Hepatocyte (in vitro differentiated cells): ENCODE measurements at regions not wholly inside any gene's neighbourhood (a gene's known extent, or its start where the extent isn't known, plus 50 kb on each side); places are given as distances from the start of the nearest gene placed in this dataset.

ENCODE experiments used
- DNase-seq: peaks from one replicate; pipeline ENCODE4 v3.0.0-alpha.2; 2016; ENCODE audit warnings: low spot score
- H2AFZ ChIP-seq: fragments of 200-600 bp; sonication (generic); 2 replicates; pipeline ENCODE4 v1.6.0; 2016; ENCODE audit warnings: antibody characterized with exemption, mild to moderate bottlenecking
- H3K27ac ChIP-seq: fragments of 200-600 bp; sonication (generic); 2 replicates; pipeline ENCODE4 v1.5.1; 2016; ENCODE audit warnings: mild to moderate bottlenecking
- H3K27me3 ChIP-seq: fragments of 200-600 bp; sonication (generic); 2 replicates; pipeline ENCODE4 v1.6.1; 2016
- H3K36me3 ChIP-seq: fragments of 200-600 bp; sonication (generic); replicated peaks from 2 replicates; pipeline ENCODE4 v1.5.1; 2016; ENCODE audit warnings: low read depth; ENCODE audit not compliant: insufficient read depth
- H3K4me1 ChIP-seq: fragments of 200-600 bp; sonication (generic); 2 replicates; pipeline ENCODE4 v1.5.1; 2016; ENCODE audit warnings: mild to moderate bottlenecking, moderate library complexity; ENCODE audit not compliant: insufficient read depth
- H3K4me2 ChIP-seq: fragments of 200-600 bp; sonication (generic); 2 replicates; pipeline ENCODE4 v1.6.0; 2016
- H3K4me3 ChIP-seq: fragments of 200-600 bp; sonication (generic); 2 replicates; pipeline ENCODE4 v1.5.1; 2016; ENCODE audit warnings: mild to moderate bottlenecking
- H3K79me2 ChIP-seq: fragments of 200-600 bp; sonication (generic); 2 replicates; pipeline ENCODE4 v1.6.0; 2017; ENCODE audit warnings: mild to moderate bottlenecking
- H3K9me2 ChIP-seq: fragments of 200-600 bp; sonication (generic); replicated peaks from 2 replicates; pipeline ENCODE4 v1.6.0; 2017; ENCODE audit warnings: mild to moderate bottlenecking; ENCODE audit not compliant: insufficient read depth
- H3K9me3 ChIP-seq: fragments of 200-600 bp; sonication (generic); 2 replicates; pipeline ENCODE4 v1.5.1; 2016; ENCODE audit warnings: low read depth, mild to moderate bottlenecking
- H4K20me1 ChIP-seq: fragments of 200-600 bp; sonication (generic); 2 replicates; pipeline ENCODE4 v1.6.0; 2016; ENCODE audit warnings: mild to moderate bottlenecking; ENCODE audit not compliant: insufficient read depth, poor library complexity, severe bottlenecking
- EZH2 ChIP-seq: fragments of 200-600 bp; sonication (generic); IDR thresholded peaks from 2 replicates; pipeline ENCODE4 v1.6.1; 2016; ENCODE audit warnings: antibody characterized with exemption, mild to moderate bottlenecking, borderline replicate concordance
- EZH2phosphoT487 ChIP-seq: fragments of 200-600 bp; sonication (generic); IDR thresholded peaks from one replicate; pipeline ENCODE4 v1.6.1; 2018; ENCODE audit warnings: antibody characterized with exemption, mild to moderate bottlenecking, low read depth, moderate library complexity; ENCODE audit not compliant: unreplicated experiment, severe bottlenecking
- WGBS: methylation state at CpG from one replicate; pipeline ENCODE4 v1.1.6; 2016; ENCODE audit warnings: low lambda C conversion rate; ENCODE audit errors: missing lambda C conversion rate; 5-methylcytosine and 5-hydroxymethylcytosine counted together
- TF ChIP-seq, protein P1 (sequence below): fragments of 200-600 bp; sonication (generic); IDR thresholded peaks from 2 replicates; pipeline ENCODE4 v1.5.1; 2016; ENCODE audit warnings: antibody characterized with exemption, mild to moderate bottlenecking; ENCODE audit not compliant: poor library complexity

DNA sequence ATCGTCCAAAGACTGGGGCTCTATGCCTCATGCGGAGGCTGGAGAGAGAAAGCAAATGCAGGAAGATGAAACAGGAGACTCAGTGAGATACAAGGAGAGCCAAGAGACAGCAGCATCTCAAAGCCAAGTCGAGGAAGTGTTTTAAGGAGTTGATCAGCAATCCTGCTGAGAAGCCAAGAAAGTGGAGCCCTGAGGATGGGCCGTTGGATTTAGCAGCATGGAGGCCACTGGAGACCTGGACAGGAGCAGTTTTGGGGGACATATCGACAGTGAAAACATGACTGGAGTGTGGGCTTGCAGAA lies 107.4 kb upstream of the ZBTB40 start:
- no peak for TF ChIP-seq EZH2
- DNase-seq: no peak
- H3K4me3 ChIP-seq: no peak overlapping the region
- no peaks in the 10 kb centered on the region for H4K20me1 ChIP-seq
- H3K79me2 ChIP-seq: no peaks in the 10 kb centered on the region
- peaks cover 38% of the 10 kb centered on the region for H3K27me3 ChIP-seq
- H3K27ac ChIP-seq: no peak overlapping the region
- no peak overlapping the region for H2AFZ ChIP-seq
- 81% methylated on average over 5 of the region's 5 CpGs for WGBS
- no peaks in the 10 kb centered on the region for H3K9me3 ChIP-seq
- peaks cover 9% of the 10 kb centered on the region for H3K4me1 ChIP-seq
- no peak overlapping the region for H3K4me2 ChIP-seq
- no peaks in the 10 kb centered on the region for H3K36me3 ChIP-seq
- no peaks in the 10 kb centered on the region for H3K9me2 ChIP-seq

DNA sequence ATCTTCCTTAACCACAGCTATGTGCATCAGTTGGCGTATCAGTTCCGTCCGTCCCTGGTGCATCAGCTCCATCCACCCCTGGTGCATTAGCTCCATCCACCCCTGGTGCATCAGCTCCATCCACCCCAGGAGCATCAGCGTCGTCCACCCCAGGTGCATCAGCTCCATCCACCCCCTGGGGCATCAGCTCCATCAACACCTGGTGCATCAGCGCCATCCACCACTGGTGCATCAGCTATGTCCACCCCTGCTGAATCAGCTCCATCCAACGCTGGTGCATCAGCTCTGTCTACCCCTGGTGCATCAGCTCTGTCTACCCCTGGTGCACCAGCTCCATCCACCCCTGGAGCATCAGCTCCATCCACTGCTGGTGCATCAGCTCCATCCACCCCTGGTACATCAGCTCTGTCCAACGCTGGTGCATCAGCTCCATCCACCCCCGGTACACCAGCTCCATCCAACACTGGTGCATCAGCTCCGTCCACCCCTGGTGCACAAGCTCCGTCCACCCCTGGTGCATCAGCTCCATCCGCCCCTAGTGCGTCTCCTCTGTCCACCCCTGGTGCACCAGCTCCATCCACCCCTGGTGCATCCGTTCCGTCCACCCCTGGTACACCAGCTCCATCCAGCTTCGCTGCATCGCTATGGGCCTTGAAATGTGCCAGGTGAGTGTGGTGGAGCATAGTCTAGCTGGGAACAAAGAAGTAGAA lies 106.6 kb upstream of the ZBTB40 start:
- peaks cover 13% of the 10 kb centered on the region for H3K4me1 ChIP-seq
- no peak overlapping the region for H3K4me2 ChIP-seq
- no peak overlapping the region for H3K4me3 ChIP-seq
- H3K79me2 ChIP-seq: no peaks in the 10 kb centered on the region
- TF ChIP-seq EZH2phosphoT487: no peak
- DNase-seq: no peak
- H3K27ac ChIP-seq: no peak overlapping the region
- H3K27me3 ChIP-seq: peaks cover 38% of the 10 kb centered on the region
- no peaks in the 10 kb centered on the region for H3K9me2 ChIP-seq
- no peaks in the 10 kb centered on the region for H4K20me1 ChIP-seq
- 99% methylated on average over 16 of the region's 17 CpGs for WGBS
- H3K36me3 ChIP-seq: no peaks in the 10 kb centered on the region
- H3K9me3 ChIP-seq: no peaks in the 10 kb centered on the region
- H2AFZ ChIP-seq: no peak overlapping the region

DNA sequence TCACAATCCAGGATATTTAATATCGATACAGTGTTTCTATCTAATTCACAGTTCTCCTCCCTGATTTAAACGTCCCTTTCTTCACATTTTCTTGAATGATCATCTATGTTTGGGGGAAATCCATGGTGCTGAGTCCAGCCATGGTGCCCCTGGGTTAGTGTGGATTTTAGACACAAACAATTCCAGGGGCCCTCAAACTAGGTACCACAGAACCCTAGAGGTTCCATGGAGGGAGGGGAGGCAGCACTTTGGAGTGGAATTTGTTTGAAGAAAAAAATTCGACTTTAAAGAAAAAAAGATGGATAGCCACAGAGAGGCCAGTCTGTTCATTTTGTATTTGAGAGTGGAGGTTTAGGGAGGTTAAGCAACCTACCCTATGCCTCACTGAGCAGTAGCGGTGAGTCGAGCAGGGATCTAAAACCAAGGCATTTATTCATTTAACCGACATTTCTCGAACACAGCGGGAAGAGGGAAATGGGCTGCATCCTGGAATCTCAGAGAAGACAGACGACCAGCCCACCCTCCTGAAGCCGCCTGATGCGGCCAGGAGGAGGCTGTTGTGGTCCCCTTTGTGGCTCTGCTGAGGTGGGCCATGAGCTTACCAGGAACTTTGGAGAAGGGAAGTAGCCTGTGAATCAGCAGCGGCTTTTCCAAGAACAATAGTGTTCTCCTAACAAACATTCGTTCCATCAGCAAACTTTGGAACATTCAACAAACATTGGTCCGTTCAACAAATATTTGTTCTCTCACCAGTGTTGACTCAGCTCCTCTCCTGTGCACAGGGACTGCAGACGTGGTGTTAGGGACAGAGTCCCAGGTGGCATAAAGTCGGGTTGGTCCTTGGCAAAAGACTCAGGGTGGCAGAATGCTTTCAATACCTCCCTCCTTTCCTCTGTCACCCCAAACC lies 103.5 kb upstream of the ZBTB40 start:
- Histone ChIP-seq H3K9me3 (no peaks in the 10 kb centered on the region), H4K20me1 (no peaks in the 10 kb centered on the region), H3K36me3 (no peaks in the 10 kb centered on the region), H3K4me2 (peak overlapping the region; percentile 13), H3K27ac (no peak overlapping the region), H3K4me1 (peaks cover 25% of the 10 kb centered on the region), H2AFZ (no peak overlapping the region), H3K4me3 (no peak overlapping the region), H3K79me2 (no peaks in the 10 kb centered on the region), H3K27me3 (peaks cover 54% of the 10 kb centered on the region), H3K9me2 (no peaks in the 10 kb centered on the region)
- DNase-seq: peak; percentile 46
- WGBS: 68% methylated on average over 16 of the region's 16 CpGs
- TF ChIP-seq, protein P1, sequence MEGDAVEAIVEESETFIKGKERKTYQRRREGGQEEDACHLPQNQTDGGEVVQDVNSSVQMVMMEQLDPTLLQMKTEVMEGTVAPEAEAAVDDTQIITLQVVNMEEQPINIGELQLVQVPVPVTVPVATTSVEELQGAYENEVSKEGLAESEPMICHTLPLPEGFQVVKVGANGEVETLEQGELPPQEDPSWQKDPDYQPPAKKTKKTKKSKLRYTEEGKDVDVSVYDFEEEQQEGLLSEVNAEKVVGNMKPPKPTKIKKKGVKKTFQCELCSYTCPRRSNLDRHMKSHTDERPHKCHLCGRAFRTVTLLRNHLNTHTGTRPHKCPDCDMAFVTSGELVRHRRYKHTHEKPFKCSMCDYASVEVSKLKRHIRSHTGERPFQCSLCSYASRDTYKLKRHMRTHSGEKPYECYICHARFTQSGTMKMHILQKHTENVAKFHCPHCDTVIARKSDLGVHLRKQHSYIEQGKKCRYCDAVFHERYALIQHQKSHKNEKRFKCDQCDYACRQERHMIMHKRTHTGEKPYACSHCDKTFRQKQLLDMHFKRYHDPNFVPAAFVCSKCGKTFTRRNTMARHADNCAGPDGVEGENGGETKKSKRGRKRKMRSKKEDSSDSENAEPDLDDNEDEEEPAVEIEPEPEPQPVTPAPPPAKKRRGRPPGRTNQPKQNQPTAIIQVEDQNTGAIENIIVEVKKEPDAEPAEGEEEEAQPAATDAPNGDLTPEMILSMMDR: no peak
- TF ChIP-seq EZH2phosphoT487 (no peak), EZH2 (no peak)

DNA sequence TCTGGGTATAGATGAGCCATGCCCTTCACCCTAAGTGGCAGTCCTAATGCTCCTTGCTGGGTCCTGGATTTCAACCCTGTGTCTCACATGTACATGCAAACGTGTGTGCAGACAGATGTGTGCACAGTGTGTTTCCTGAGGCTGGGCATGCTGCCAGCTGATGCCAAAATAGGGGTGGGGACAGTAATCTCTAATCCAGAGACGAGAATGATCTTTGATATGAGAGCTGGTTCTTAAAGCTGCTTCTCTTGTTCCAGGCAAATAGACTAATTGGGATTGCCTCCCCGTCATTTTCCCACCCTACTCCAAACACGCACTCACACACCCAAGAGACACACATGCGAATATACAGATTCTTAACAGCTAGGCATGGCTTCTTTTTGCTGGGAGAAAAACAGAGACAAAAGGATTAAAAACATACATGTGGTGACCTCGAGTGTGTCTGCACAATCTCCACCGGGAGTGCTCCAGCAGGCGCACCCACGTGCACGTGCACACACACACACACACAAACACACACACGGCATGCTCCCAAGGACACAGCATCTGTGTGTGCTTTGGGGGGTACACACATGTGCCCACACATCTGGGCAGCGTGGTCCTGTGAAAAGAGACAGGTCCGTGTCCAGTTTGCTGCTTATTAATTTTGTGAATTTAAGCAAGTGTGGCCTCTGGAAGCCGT lies 102.1 kb upstream of the ZBTB40 start:
- no peaks in the 10 kb centered on the region for H3K79me2 ChIP-seq
- 51% methylated on average over 14 of the region's 14 CpGs for WGBS
- H3K27me3 ChIP-seq: peaks cover 41% of the 10 kb centered on the region
- no peaks in the 10 kb centered on the region for H3K36me3 ChIP-seq
- H3K9me2 ChIP-seq: no peaks in the 10 kb centered on the region
- H2AFZ ChIP-seq: no peak overlapping the region
- no peaks in the 10 kb centered on the region for H3K9me3 ChIP-seq
- peaks cover 25% of the 10 kb centered on the region for H3K4me1 ChIP-seq
- peak overlapping the region; percentile 76 for H3K27ac ChIP-seq
- TF ChIP-seq EZH2: no peak
- TF ChIP-seq, protein P1: no peak
- no peak for TF ChIP-seq EZH2phosphoT487
- DNase-seq: no peak
- H3K4me2 ChIP-seq: peak overlapping the region; percentile 68
- no peak overlapping the region for H3K4me3 ChIP-seq
- no peaks in the 10 kb centered on the region for H4K20me1 ChIP-seq
